ENCODE measurements at regions not wholly inside any gene's neighbourhood (a gene's known extent, or its start where the extent isn't known, plus 50 kb on each side); places are given as distances from the start of the nearest gene placed in this dataset.

GRCh38 chr3:24829011-24829581, 334.4 kb upstream of the THRB start:
- no peak for TF ChIP-seq CTCF (IDR thresholded peaks at IDR 0.05)
- TF ChIP-seq POLR2A (IDR thresholded peaks at IDR 0.05) = no peak
